GM18508 (cell line): ENCODE measurements at regions not wholly inside any gene's neighbourhood (a gene's known extent, or its start where the extent isn't known, plus 50 kb on each side); places are given as distances from the start of the nearest gene placed in this dataset.
"Not testable (repeated sequence)": the region's sequence is repeated elsewhere in the genome, so short reads cannot be mapped to it uniquely, and the experiment has no call there.

Experiments used
- ATAC-seq: cut with Tn5 transposase; IDR thresholded peaks from one replicate; pipeline ENCODE4 v1.9.1; 2021; ENCODE audit warnings: moderate number of reproducible peaks; ENCODE audit not compliant: insufficient read depth, unreplicated experiment

DNA sequence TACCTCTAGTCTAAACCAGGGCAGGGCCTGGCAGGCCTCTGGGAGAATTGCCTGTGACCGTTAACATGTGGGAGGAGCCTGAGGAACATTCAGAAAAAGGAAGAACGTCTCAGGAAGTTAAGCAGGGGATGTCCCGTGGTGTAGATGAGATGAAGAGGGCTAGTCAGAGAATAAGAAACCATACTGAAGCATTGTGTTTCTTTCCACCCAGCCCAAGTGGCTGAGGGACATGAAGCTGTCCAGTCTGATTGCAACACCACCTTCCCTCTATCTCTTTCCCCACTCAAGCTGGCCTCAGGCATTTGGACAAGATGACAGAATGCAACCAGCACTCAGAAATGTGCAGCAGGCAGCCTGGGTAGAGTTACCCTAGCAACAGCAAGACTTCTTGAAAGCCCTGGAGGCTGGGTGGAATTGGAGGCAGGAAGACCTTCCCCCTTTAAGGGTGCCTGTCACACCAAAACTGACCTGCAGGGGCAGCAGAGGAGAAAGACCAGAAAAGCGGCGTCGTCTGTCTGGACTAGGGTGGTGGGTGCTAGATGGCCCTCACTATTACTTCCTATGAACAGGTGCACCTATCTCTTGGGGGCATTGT is 186.1 kb downstream of the UNC5CL start:
- ATAC-seq: no peak

DNA sequence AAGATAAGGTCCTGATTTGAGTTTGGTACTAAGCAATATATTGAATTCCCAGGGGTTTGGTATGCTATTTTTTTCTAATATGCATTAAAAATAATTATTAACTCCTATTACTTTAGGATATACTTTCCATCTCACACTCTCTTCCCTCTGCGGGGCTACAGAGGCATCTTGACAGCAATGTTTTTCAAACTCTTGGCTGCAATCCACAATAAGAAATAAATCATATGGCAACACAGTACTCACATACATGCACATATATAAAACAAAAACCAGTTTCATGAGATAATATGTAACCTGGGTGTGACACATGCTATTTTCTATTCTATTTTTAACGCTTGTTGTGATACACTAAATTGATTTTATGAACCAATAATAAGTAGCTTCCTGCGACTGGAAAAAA is 189.5 kb downstream of the UNC5CL start:
- ATAC-seq: no peak

DNA sequence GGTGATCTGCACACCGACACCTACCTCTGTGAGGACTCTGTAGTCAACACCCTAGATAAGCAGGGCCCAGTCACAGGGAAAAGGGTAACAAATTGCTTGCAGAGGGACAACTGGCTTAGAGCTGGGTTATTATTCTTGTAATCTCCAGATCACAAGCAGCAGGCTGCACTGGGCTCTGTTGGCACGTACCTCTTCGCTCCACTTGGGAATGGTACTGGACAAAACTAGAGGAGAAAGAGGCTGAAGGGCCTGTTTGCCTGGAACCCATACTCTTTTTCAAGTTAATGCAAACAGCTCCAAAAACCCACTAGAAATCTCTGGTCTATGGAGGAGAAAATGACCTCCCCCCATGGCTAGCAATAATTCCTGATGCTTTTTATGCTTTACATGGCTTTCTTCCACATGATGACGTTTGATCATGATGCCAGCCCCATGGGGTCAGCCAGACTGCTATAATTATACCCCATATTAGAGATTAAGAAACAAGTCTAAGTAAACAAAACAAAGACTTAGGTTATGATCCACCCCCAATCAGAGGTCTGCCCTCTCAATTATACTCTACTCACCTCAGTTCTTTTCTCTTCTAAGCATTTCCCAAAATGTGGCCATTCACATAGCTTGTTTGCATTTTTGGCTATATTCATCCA is 190.0 kb downstream of the UNC5CL start:
- no peak for ATAC-seq

DNA sequence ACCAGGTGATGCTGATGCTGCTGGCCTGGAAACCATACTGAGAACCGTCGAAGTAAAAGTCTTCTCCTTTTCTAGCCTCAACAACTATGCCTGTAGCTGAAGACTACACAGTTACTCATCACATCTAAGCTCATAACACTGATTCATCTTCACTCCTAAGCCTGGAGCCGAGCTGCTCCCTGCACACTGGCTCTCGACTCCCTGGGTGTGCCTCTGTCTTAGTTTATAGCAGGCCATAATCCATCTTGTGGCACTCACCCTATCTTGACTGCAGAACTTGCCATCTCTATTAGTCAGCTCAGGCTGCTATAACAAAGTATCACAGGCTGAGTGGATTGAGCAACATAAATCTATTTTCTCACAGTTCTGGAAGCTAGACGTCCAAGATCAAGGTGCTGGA is 191.0 kb downstream of the UNC5CL start:
- ATAC-seq: no peak

DNA sequence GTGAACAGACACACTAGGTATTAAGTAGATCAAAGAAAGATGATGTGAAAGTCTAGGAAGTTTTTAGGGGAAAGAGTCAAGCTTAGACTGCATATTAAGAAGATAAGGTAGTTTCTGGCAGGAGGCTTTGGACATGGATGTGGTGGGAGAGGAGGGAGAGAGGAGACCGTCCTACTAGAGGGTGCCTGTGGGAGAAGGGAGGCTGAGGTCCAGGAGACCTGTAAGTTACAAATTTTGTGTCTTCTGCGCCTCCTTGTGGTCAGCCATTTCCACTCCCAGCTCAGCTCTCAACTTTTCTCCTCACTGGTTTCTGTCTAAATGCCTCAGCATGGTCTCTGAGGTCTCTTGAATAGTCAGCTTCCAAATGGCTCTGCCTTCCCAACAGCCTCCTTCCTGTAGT is 193.5 kb downstream of the UNC5CL start:
- ATAC-seq: no peak

DNA sequence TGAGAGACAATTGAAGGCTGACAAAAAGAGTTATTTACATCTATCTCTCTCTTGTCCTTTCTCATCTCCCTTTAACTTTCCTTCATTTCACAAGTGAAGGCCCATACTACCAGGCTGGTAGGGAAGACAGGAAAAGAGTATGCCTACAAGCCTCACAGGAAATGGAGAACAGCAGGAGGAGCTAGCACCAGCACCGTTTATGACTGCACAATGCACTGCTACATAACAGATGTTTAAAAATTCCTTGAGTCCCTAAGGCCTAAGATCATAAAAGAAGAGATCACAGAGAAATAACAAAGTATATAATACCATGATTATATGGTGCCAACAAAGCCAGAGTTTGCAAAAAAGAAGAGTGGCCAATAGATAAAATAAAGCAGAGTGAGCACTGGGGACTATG is 194.8 kb downstream of the UNC5CL start:
- ATAC-seq: no peak

DNA sequence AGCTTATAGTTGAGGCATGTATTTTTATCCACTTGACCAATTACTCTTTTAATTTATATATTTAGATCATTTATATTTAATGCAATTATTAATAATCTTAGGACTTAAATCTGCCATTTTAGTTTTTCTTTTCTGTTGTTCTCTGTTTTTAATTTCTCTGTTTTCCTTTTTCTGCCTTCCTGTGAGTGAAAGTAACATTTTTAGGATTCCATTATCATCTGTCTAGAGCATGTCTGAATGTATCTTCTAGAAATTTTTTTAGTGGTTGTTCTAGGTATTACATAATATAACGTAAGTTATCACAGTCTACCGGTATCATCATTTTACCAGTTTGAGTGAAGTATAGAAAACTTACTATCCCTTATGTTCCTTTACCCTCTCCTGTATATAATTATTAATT is 197.3 kb downstream of the UNC5CL start:
- no peak for ATAC-seq

DNA sequence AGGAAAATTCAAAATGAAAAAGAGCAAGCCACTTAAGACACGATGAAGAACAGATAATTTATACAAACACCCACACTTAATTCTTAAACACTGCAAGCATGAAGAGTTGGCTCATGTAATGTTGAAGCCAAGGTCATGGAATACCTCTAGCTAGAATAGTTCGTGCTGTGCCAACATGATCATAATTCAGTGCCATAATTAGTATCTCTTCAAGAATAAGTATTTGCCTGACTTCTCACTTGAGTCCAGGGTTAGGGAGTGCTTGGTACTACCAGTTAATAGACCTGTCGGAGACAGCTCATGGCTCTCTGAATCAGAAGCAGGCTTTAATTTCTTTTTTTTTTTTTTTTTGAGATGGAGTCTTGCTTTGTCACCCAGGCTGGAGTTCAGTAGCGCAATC is 206.3 kb downstream of the UNC5CL start:
- ATAC-seq: no peak

DNA sequence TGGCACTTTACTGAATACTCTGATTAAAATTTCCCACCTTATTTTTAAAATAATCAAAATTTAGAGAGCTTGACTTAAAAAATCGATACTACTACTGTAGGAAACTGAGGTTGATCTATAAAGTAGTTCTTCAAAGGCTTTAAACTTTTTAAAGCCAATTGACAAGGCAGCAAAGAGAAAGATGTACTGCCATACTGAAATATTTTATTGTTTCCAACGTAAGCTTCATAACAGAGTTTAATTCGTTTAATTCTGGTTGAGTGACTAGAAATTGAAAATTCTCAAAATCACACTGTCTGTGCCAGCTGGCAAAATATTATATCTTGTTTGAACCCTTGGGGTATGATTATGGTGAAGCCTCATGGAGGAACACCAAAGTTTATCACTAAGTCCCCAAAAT is 207.6 kb downstream of the UNC5CL start:
- no peak for ATAC-seq

DNA sequence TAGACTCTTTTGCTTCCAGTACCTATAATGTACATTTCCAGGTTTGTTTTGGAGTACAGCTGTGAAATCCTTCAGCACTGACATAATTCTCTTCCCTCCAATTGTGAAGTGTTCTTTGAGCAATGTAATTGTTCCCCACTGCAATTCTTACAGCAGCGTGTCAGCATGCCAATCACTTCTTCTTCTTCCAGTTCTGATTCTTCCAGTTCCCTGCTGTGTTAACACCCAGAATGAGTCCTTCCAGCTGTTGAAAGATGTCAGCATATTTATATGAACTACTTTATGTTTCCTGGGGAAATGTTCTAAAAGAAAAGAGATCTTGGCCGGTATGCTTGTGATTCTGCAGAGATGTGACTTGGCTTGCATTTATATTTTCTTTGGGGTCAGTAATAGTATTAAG is 213.9 kb downstream of the UNC5CL start:
- no peak for ATAC-seq

DNA sequence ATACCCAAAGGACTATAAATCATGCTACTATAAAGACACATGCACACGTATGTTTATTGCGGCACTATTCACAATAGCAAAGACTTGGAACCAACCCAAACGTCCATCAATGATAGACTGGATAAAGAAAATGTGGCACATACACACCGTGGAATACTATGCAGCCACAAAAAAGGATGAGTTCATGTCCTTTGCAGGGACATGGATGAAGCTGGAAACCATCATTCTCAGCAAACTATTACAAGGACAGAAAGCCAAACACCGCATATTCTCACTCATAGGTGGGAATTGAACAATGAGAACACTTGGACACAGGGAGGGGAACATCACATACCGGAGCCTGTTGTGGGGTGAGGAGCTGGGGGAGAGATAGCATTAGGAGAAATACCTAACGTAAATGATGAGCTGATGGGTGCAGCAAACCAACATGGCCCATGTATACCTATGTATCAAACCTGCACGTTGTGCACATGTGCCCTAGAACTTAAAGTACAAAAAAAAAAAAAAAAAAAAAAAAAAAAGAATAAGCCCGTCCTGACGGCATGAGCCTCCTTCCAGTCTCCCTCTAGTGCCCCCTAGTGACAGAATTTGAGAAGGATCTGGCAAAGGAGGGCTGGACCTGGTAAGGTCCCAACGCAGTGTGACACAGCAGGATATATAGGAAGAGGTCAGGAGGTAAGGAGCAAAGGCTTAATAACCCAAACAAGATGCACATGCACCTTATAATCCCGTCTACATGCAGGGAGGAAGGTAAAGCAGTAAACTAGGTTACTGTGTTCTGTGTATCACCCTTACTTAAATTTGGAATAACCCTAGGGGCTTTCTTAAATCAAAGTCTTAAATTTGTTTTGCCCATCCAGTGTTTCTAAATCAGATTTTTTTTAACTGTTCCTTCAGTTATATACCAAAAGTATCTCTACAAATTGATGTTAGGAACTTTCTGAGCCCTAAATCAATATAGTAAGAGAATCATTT is 214.8 kb downstream of the UNC5CL start:
- not testable (repeated sequence) for ATAC-seq

DNA sequence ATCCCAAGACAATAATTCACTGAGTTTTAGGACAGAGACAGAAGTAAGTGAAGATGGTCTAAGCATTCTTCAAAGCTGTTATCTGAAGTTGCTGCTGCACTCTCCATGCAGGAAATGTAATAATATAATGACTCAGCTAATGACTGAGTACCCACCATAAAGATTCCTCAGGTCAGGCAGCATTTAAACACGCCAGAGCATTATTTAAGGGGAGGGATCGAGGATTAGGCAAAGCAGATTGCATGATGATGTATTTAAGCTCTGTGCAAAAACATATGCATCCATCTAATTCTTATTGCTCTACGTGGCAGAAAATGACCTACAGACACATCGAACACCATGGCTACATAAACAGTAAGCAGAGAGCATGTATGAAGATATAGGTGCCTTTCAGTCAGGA is 216.4 kb downstream of the UNC5CL start:
- no peak for ATAC-seq

DNA sequence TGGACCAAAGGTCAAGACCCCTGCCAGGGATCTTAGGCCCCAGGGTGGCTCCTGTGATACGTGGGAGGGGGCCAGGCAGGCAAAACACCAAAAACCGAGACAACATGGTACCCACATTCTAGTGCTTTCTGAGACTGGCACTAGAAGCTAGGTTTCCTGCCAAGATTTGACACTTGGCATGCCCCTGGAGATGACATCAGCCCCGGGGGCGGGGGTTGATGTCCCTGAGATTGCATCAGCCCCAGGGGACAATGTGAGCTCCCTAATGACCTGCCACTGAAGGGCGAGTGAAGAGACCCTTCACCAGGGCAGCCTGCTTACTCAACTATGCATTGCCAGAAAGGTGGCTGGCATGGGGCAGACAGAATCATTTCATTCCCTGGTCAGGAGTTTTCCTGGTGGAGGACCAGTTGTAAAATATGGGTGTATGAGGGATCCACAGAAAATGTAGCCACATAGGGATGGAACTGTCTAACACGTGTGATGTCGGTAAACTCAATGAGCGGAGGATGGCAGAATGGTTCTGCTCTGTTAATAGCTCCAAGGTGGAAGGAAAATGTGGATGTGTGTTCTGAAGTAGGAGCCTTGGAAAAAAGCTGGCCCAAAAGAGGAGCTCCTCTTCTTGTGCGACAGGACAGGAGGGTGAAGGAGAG is 219.7 kb downstream of the UNC5CL start:
- ATAC-seq: no peak

DNA sequence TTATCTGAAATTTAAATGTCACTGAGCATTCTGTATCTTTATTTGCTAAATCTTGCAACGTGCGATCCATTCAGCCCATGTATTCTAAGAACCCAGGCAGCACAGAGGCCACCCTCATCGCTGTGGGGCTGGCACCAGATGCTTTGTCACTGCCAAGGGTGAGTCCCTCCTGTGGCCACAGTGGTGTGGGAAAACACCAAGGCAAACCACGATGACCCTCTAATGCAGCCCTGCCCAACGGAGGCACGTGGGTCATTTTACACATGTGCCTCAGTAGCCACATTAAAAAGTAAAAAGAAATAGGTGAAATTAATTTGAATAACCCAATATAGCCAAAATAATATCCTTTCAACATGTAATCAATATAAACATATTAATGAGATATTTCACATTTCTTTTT is 221.7 kb downstream of the UNC5CL start:
- ATAC-seq: no peak

DNA sequence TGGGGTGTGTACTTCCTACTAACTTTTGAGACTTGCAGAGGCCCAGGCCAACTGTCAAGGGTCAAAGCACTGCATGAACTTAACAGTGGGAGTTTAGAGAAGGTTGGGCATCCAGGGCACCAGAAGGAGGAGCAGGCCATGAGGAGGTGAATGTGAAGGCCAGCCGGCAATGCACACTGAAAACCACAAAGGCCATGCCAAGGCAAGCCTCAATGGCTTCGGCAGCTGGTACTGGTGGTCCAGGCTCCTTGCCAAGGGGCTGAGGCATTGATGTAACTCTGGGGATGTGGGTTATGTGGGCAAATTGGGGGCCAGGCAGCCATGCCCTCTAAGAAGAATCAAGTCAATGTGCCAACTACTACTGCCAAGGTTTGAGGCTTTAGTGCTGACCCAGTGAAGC is 222.4 kb downstream of the UNC5CL start:
- no peak for ATAC-seq

DNA sequence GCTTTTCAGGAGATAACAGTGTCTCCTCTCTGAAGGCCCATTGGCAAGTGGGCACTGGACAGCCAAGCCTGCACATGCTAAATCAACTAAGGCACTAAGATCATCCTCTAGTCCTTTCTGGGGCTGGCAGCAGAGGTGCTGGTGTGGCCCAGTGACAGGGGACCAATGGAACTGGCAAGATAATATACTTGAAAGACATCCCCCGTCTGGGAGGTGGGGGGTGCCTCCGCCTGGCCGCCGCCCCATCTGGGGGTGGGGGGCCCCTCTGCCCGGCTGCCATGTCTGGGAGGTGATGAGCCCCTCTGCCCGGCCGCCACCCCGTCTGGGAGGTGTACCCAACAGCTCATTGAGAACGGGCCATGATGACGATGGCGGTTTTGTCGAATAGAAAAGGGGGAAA is 223.3 kb downstream of the UNC5CL start:
- no peak for ATAC-seq

DNA sequence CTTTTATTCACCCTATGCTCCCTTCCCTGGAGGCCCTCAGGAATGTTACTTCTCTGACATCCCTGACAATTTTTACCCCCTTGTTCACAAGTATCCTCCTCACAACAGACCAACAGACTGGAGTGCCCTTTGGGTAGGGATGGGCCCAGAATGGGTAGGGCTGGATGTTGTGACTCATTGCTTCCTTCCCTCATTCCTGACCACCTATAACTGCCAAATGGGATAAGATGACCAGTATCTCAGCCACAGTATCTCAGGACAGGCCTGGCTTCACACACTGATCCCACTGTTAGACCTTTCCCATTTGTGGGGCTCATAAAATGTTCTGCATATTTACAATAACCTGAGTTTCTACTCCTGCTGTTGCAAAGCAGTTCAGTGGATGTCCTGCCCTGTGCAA is 223.0 kb upstream of the LRFN2 start:
- ATAC-seq: no peak

DNA sequence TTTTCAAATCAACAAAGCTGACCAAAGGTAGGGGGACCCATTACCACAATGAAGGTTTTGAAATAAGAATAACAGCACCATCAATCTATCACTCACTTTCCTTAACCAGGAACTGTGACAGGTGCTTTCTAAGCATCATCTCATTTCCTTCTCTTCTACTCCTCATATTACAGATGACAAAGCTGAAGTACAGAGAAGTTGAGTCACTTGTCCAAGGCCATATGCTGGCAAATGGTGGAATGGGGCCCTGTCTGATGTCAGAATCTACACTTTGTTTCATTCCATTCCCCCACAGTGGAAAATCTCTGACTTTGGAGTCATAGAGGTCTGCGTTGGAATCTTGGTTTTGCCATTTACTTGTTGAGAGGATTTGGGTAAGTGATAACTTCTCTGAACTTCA is 222.5 kb upstream of the LRFN2 start:
- no peak for ATAC-seq

DNA sequence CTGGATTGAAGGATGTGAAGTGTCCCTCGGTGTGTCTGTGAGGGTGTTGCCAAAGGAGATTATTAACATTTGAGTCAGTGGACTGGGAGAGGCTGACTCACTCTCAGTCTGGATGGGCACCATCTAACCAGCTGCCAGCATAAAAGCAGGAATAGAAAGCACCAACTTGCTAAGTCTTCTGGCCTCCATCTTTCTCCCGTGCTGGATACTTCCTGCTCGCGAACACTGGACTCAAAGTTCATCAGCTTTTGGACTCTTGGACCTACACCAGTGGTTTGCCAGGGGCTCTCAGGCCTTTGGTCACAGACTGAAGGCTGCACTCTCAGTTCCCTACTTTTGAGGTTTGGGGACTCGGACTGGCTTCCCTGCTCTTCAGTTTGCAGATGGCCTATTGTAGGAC is 220.3 kb upstream of the LRFN2 start:
- no peak for ATAC-seq

DNA sequence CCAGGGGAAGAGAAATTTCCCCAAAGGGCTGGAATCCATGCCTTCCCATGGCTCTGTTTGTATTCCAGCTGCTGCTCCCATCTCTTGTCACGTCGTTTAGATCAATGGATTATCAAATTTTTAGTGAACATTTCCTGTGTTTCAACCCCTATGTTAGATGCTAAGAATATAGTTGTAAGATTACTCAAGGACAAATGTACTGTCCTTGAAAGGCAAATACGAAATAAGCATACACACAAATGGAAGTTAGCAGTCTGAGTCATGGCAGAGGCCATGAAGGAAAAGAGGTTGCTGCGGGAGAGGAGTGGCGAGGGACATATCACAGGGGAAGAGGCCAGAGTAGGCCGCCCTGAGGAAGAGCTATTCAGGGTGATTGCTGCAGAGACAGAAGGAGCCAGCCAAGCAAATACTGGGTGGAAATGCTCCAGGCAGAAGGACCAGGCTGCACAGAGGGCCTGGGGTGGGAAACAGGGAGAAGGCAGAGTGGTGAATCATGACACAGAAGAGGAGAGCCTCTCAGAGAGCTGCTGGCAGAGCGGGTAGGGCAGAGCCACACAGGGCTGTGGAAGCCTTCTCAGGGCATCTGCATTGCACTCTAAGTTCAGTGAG is 219.2 kb upstream of the LRFN2 start:
- no peak for ATAC-seq

DNA sequence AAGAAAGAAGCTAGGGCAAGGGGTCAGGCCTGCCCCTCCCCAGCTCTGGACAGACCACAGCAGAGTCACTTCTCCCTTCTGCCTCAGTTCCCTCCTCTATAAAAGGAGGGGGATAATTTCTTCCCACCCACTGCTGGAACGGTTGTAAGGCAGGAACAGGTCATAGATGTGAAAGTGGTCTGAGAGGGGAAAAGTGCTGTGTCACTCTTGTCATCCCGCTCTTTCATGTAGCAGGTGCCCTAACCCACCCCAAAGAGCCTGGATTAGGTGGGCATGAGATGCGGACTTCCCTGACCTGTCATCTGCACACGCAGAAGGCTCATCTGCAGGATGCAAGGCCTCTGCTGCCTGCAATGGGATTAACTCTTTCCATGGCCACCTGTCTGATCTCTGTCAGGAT is 218.2 kb upstream of the LRFN2 start:
- ATAC-seq: no peak
